WI38 (cell line): ENCODE measurements at regions not wholly inside any gene's neighbourhood (a gene's known extent, or its start where the extent isn't known, plus 50 kb on each side); places are given as distances from the start of the nearest gene placed in this dataset.

ENCODE experiments used
- H3K4me3 ChIP-seq: 2 replicates; pipeline ENCODE4 v1.5.1; 2011; ENCODE audit warnings: low read depth, mild to moderate bottlenecking, control low read depth, low read length
- TF ChIP-seq, protein P1 (sequence below): IDR thresholded peaks from 2 replicates; pipeline ENCODE4 v1.5.1; 2012; ENCODE audit warnings: low read depth, mild to moderate bottlenecking, control low read depth, low read length

DNA sequence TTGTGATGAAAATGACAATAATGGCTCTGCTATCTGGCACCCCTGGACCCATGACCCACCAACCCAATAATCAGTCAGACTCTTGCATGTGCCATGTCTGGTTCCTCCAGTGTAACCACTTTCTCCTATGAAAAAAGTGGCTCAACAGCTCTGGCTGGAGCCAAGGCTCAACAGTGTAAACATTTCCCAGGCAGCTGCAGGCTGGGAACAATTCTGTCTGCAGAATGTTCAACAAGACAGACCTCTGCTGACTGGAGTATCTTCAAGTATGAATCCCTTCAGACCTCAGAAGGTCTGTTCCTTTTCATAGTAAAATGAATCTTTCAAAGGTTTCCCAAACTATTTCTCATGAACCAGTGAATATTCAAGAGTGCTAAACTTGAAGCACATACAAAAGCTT is 410.1 kb upstream of the HTR2A start:
- TF ChIP-seq, protein P1, sequence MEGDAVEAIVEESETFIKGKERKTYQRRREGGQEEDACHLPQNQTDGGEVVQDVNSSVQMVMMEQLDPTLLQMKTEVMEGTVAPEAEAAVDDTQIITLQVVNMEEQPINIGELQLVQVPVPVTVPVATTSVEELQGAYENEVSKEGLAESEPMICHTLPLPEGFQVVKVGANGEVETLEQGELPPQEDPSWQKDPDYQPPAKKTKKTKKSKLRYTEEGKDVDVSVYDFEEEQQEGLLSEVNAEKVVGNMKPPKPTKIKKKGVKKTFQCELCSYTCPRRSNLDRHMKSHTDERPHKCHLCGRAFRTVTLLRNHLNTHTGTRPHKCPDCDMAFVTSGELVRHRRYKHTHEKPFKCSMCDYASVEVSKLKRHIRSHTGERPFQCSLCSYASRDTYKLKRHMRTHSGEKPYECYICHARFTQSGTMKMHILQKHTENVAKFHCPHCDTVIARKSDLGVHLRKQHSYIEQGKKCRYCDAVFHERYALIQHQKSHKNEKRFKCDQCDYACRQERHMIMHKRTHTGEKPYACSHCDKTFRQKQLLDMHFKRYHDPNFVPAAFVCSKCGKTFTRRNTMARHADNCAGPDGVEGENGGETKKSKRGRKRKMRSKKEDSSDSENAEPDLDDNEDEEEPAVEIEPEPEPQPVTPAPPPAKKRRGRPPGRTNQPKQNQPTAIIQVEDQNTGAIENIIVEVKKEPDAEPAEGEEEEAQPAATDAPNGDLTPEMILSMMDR, result no peak
- no peak overlapping the region for H3K4me3 ChIP-seq

DNA sequence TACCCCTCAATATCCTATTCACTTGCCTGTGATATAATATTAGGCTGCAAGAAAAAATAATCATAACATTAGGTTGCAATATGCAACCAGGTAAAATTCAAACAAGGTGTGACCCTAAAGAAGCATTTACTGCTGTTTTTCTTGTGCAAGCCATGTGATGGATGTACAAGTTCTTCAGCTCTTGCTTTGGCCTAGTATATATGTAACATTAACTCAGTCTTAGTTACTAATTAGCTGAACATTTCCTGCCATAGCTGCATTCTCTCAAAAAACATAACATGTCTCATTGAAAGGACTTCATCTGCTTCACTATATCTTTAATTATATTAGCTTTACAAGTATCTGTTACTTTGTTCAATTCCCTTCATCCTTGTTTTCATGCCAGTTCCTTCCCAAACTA is 406.8 kb upstream of the HTR2A start:
- H3K4me3 ChIP-seq, result no peak overlapping the region
- TF ChIP-seq, protein P1, result no peak

DNA sequence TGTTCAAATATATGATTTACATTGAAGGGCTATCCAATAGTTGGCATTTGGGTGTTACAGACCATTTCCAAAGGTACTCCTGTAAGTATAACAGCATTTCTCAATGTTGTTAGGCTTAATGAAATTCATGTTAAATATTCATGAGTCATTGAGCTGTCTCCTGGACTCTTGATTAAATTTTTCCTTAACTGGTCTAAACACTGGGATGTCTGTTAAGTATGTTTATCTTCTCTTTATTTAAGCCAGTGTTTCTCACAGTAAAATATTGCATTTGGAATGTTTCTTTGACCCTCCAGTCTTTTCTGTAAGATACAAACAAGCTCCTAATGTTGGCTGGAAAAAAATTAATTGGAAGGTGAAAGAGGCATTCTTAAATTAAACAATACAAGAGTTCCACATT is 402.5 kb upstream of the HTR2A start:
- TF ChIP-seq, protein P1, result no peak
- no peak overlapping the region for H3K4me3 ChIP-seq

DNA sequence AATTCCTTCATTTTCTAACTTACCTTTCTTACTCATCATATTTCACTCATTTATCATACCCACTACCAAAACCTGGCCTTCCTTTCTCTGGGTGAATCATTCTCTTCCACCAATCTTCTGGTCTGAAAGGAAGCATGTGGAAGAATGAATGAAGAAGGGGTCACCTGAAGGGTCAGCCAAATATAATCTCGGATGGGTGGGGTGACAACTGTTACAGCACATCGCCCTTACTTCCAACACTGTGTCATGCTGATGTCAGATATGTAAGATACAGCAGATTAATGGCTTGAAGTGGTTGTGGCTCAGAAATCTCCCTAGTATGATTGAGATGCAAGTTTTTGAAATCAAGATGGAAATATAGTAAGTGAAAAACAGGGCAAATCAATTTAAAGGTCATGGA is 401.7 kb upstream of the HTR2A start:
- TF ChIP-seq, protein P1, result no peak
- H3K4me3 ChIP-seq, result no peak overlapping the region

DNA sequence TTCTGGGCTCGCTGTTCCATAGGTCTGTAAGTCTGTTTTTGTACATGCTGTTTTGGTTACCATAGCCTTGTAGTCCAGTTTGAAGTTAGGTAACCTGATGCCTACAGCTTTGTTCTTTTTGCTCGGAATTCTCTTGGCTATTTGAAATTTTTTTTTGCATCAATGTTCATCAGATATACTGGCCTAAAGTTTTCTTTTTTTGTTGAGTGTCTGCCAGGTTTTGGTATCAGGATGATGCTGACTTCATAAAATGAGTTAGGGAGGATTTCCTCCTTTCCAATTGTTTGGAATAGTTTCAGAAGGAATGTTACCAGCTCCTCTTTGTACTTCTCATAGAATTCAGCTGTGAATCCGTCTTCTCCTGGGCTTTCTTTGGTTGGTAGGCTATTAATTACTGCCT is 397.8 kb upstream of the HTR2A start:
- H3K4me3 ChIP-seq, result no peak overlapping the region
- TF ChIP-seq, protein P1, result no peak

DNA sequence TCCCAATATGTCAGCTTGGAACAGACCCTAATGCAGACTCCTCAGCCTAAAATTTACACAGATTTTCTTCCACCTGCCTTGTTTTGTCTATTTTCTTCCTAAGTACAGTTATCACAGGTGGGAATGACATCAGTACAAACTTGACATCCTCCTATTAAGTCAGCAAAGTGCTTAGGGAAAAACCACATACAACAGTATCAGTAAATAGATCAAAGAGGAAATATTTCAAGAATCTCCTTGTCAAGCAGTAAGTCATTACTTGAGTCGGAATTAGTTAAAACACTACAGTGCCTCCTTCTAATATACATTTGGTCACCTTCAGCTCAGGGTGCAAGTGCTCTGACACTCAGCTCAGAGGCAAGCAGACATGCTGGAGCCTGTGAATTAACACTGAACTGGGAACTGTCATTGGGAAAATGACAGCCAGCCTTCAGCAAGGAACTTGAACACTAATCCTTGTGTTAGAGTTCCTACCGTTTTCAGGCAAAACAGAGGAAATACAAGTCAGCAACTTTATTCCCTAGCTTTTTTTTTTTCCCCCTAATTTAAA is 394.3 kb upstream of the HTR2A start:
- H3K4me3 ChIP-seq, result no peak overlapping the region
- TF ChIP-seq, protein P1, result no peak

DNA sequence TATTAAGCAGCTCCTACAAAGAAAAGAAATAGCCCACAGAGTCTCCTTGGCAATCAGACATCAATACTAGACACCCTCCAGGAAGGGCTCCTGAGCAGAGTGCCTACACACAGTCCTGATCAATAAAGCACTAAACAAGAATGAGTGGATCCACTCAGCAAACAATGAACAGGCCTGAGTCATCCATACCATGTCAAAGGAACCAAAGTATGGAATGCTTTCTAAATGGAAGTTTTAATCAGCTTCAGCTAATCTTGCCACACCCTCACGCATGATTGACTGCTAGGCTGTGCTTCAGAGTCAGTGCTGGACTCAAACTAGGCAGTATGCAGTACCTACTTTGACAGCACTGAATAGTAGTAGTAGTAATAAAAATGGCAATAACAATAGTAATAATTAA is 392.7 kb upstream of the HTR2A start:
- TF ChIP-seq, protein P1, result no peak
- H3K4me3 ChIP-seq, result no peak overlapping the region
